ENCODE measurements at regions not wholly inside any gene's neighbourhood (a gene's known extent, or its start where the extent isn't known, plus 50 kb on each side); places are given as distances from the start of the nearest gene placed in this dataset.

- TF ChIP-seq CTCF (IDR thresholded peaks at IDR 0.05; ENCODE audit: low read depth, low read length) (no peak), EZH2phosphoT487 (IDR thresholded peaks at IDR 0.05; ENCODE audit: low read depth) (no peak)
Measured at GRCh38 chr2:225196579-225196978, 154.3 kb upstream of the DOCK10 start.

Measured in OCI-LY3 (cell line).